Esophagus squamous epithelium (tissue), 5 donors: ENCODE measurements at regions not wholly inside any gene's neighbourhood (a gene's known extent, or its start where the extent isn't known, plus 50 kb on each side); places are given as distances from the start of the nearest gene placed in this dataset.

Experiments
- DNase-seq: peaks from one replicate; lab custom pipeline; 2025; lab: John Stamatoyannopoulos, UW
- H3K27ac ChIP-seq, 4 donors: fragments of 200-600 bp; sonication (generic); one replicate each; pipeline ENCODE4 v1.5.1; 2016 to 2019; ENCODE audit warnings: mild to moderate bottlenecking in 1 of 4
- H3K27me3 ChIP-seq, 4 donors: fragments of 200-600 bp; sonication (generic); 1 replicate in 3 of 4; 2 replicates in 1 of 4; pipeline versions ENCODE4 v1.5.1 to v1.6.0; 2017 to 2021; ENCODE audit warnings: antibody characterized with exemption in 1 of 4
- H3K36me3 ChIP-seq, 3 donors: fragments of 200-600 bp; sonication (generic); one replicate each; pipeline ENCODE4 v1.5.1; 2016 to 2019
- H3K4me1 ChIP-seq, 3 donors: fragments of 200-600 bp; sonication (generic); one replicate each; pipeline ENCODE4 v1.5.1; 2017 to 2019
- H3K4me3 ChIP-seq, 4 donors: fragments of 200-600 bp; sonication (generic); 1 replicate in 3 of 4; 2 replicates in 1 of 4; pipeline ENCODE4 v1.5.1; 2016 to 2019; ENCODE audit warnings: mild to moderate bottlenecking in 2 of 4, moderate library complexity in 1 of 4
- H3K9me3 ChIP-seq, 3 donors: fragments of 200-600 bp; sonication (generic); one replicate each; pipeline ENCODE4 v1.5.1; 2016 to 2019
- CTCF ChIP-seq, 6 experiments: fragments of 450-650 bp in 4 of 6; fragments of 200-600 bp in 2 of 6; sonication (generic) in 2 of 6; IDR thresholded peaks; one replicate each; pipeline ENCODE4 v1.5.1; 2016 to 2019; ENCODE audit warnings: antibody characterized with exemption in 6 of 6, mild to moderate bottlenecking in 4 of 6, moderate library complexity in 4 of 6
- POLR2A ChIP-seq, 4 donors: fragments of 450-650 bp; IDR thresholded peaks; one replicate each; pipeline ENCODE4 v1.6.1; 2017; ENCODE audit warnings: antibody characterized with exemption in 4 of 4, mild to moderate bottlenecking in 4 of 4, moderate library complexity in 3 of 4
- WGBS, 2 donors: methylation state at CpG; one replicate each; pipeline ENCODE4 v1.1.5; 2018; 5-methylcytosine and 5-hydroxymethylcytosine counted together
- intact Hi-C: fragments of 100-400 bp; cut with DNase I; formaldehyde crosslinking; loops from one replicate; pipeline ENCODE4 v1.15.0; 2022
- donor health status: DM: yes; HTN: yes; CAD: no.

GRCh38 chr2:144937910-144938709, 418.2 kb upstream of the ZEB2 start:
- intact Hi-C loops: no loop called here
- TF ChIP-seq CTCF (IDR thresholded peaks at IDR 0.05): no peak
- no peak for TF ChIP-seq POLR2A (IDR thresholded peaks at IDR 0.05)
- peak overlapping the region in 1 of 4 donors; percentile 24 for H3K4me3 ChIP-seq
- H3K27ac ChIP-seq: peak overlapping the region in 3 of 4 donors; percentile 67 to 74 (median 68)
- DNase-seq: no peak
- H3K27me3 ChIP-seq: no peaks in the 10 kb centered on the region
- H3K9me3 ChIP-seq: no peaks in the 10 kb centered on the region
- WGBS, 2 donors: 52 to 55% methylated on average over 7 of the region's 7 CpGs
- H3K36me3 ChIP-seq: no peaks in the 10 kb centered on the region
- peaks cover 5 to 22% (median 9%) of the 10 kb centered on the region in 3 donors for H3K4me1 ChIP-seq

GRCh38 chr2:144937066-144937465, 417.1 kb upstream of the ZEB2 start:
- H3K27ac ChIP-seq: peak overlapping the region in 2 of 4 donors; percentile 68 to 70
- H3K9me3 ChIP-seq: no peaks in the 10 kb centered on the region
- no peak for TF ChIP-seq CTCF (IDR thresholded peaks at IDR 0.05)
- TF ChIP-seq POLR2A (IDR thresholded peaks at IDR 0.05): no peak
- DNase-seq: no peak
- intact Hi-C loops: no loop called here
- no peaks in the 10 kb centered on the region for H3K27me3 ChIP-seq
- H3K4me3 ChIP-seq: no peak overlapping the region
- H3K4me1 ChIP-seq: peaks cover 5 to 17% (median 9%) of the 10 kb centered on the region in 3 donors
- H3K36me3 ChIP-seq: no peaks in the 10 kb centered on the region

- Histone ChIP-seq H3K9me3 (no peaks in the 10 kb centered on the region), H3K27ac (peak overlapping the region in 2 of 4 donors; percentile 7 to 19), H3K27me3 (no peaks in the 10 kb centered on the region), H3K4me1 (peaks cover 5 to 17% (median 9%) of the 10 kb centered on the region in 3 donors), H3K36me3 (no peaks in the 10 kb centered on the region), H3K4me3 (no peak overlapping the region)
- TF ChIP-seq POLR2A (IDR thresholded peaks at IDR 0.05): no peak
- no peak for TF ChIP-seq CTCF (IDR thresholded peaks at IDR 0.05)
- no peak for DNase-seq
- 87 to 88% methylated on average over 4 of the region's 4 CpGs for WGBS, 2 donors
- intact Hi-C loops: no loop called here
Observed at GRCh38 chr2:144936442-144936841, 416.5 kb upstream of the ZEB2 start.

- Histone ChIP-seq H3K4me3 (no peak overlapping the region), H3K36me3 (no peaks in the 10 kb centered on the region), H3K27me3 (no peaks in the 10 kb centered on the region), H3K27ac (no peak overlapping the region), H3K4me1 (peaks cover 5 to 17% (median 9%) of the 10 kb centered on the region in 3 donors), H3K9me3 (no peaks in the 10 kb centered on the region)
- intact Hi-C loops: no loop called here
- WGBS, 2 donors: 70 to 81% methylated on average over 2 of the region's 2 CpGs
- TF ChIP-seq CTCF (IDR thresholded peaks at IDR 0.05) (no peak), POLR2A (IDR thresholded peaks at IDR 0.05) (no peak)
- no peak for DNase-seq
Observed at GRCh38 chr2:144935736-144936135, 415.8 kb upstream of the ZEB2 start.

- WGBS, 2 donors: 77 to 90% methylated on average over 2 to 5 of the region's 5 CpGs
- Histone ChIP-seq H3K9me3 (no peaks in the 10 kb centered on the region), H3K4me3 (no peak overlapping the region), H3K4me1 (peaks cover 5 to 17% (median 9%) of the 10 kb centered on the region in 3 donors), H3K36me3 (no peaks in the 10 kb centered on the region), H3K27ac (no peak overlapping the region), H3K27me3 (no peaks in the 10 kb centered on the region)
- intact Hi-C loops: no loop called here
- TF ChIP-seq CTCF (IDR thresholded peaks at IDR 0.05) (no peak), POLR2A (IDR thresholded peaks at IDR 0.05) (no peak)
- DNase-seq: no peak
Observed at GRCh38 chr2:144935191-144935590, 415.3 kb upstream of the ZEB2 start.
